Fibroblast of lung (primary cell): ENCODE measurements at regions not wholly inside any gene's neighbourhood (a gene's known extent, or its start where the extent isn't known, plus 50 kb on each side); places are given as distances from the start of the nearest gene placed in this dataset.
"Not testable (repeated sequence)": the region's sequence is repeated elsewhere in the genome, so short reads cannot be mapped to it uniquely, and the experiment has no call there.

ENCODE experiments used
- DNase-seq, 2 donors: peaks; one replicate each; pipeline versions ENCODE4 v3.0.0 to v3.0.0-alpha.2; 2010; ENCODE audit warnings: low read depth in 2 of 2
- H2AFZ ChIP-seq: 2 replicates; pipeline ENCODE4 v1.5.1; 2012; ENCODE audit warnings: low read length, control low read depth, inconsistent platforms
- H3K27ac ChIP-seq: 2 replicates; pipeline ENCODE4 v1.5.1; 2011; ENCODE audit warnings: low read length, control low read depth; ENCODE audit not compliant: insufficient read depth
- H3K27me3 ChIP-seq: 2 replicates; pipeline ENCODE4 v1.5.1; 2011; ENCODE audit warnings: mild to moderate bottlenecking, low read length; ENCODE audit not compliant: control insufficient read depth, insufficient read depth
- H3K36me3 ChIP-seq: 2 replicates; pipeline ENCODE4 v1.5.1; 2011; ENCODE audit warnings: low read length; ENCODE audit not compliant: control insufficient read depth, insufficient read depth
- H3K4me1 ChIP-seq: 2 replicates; pipeline ENCODE4 v1.5.1; 2011; ENCODE audit warnings: low read length; ENCODE audit not compliant: control insufficient read depth, insufficient read depth; ENCODE audit errors: extremely low read depth
- H3K4me2 ChIP-seq: 2 replicates; pipeline ENCODE4 v1.5.1; 2011; ENCODE audit warnings: low read length, control low read depth; ENCODE audit not compliant: insufficient read depth; ENCODE audit errors: extremely low read depth
- H3K4me3 ChIP-seq, 4 experiments: fragments of 200-600 bp in 1 of 4; sonication (generic) in 1 of 4; replicated peaks in 1 of 4; 2 replicates each; pipeline ENCODE4 v1.5.1; 2011 to 2016; ENCODE audit warnings: low read length in 4 of 4, low read depth in 3 of 4, mild to moderate bottlenecking in 3 of 4, control low read depth in 2 of 4, inconsistent platforms in 1 of 4, mixed read lengths in 1 of 4; ENCODE audit not compliant: insufficient read depth in 1 of 4; ENCODE audit errors: control extremely low read depth in 1 of 4
- H3K79me2 ChIP-seq: 2 replicates; pipeline ENCODE4 v1.5.1; 2012; ENCODE audit warnings: mild to moderate bottlenecking, low read length, inconsistent platforms; ENCODE audit not compliant: control insufficient read depth, insufficient read depth
- H3K9ac ChIP-seq: 2 replicates; pipeline ENCODE4 v1.5.1; 2011; ENCODE audit warnings: mild to moderate bottlenecking, low read length, control low read depth; ENCODE audit not compliant: insufficient read depth
- H3K9me3 ChIP-seq: 2 replicates; pipeline ENCODE4 v1.5.1; 2012; ENCODE audit warnings: low read depth, low read length; ENCODE audit not compliant: control insufficient read depth, insufficient read depth
- H4K20me1 ChIP-seq: 2 replicates; pipeline ENCODE4 v1.5.1; 2011; ENCODE audit warnings: low read length; ENCODE audit not compliant: control insufficient read depth, insufficient read depth; ENCODE audit errors: extremely low read depth
- CTCF ChIP-seq, 2 donors: IDR thresholded peaks in 1 of 2; conservative IDR thresholded peaks in 1 of 2; 1 replicate in 1 of 2; 2 replicates in 1 of 2; pipeline ENCODE4 v1.5.1; 2011 to 2012; ENCODE audit warnings: low read length in 2 of 2, control low read depth in 1 of 2, inconsistent platforms in 1 of 2, low read depth in 1 of 2, mild to moderate bottlenecking in 1 of 2
- EZH2 ChIP-seq: IDR thresholded peaks from 2 replicates; pipeline ENCODE4 v1.5.1; 2012; ENCODE audit warnings: low read length, control low read depth, mild to moderate bottlenecking; ENCODE audit errors: missing control alignments

- not testable (repeated sequence) for H3K9me3 ChIP-seq, H3K9ac ChIP-seq, H3K79me2 ChIP-seq, H3K4me3 ChIP-seq, H2AFZ ChIP-seq, H4K20me1 ChIP-seq, DNase-seq, H3K36me3 ChIP-seq, H3K27ac ChIP-seq, H3K4me2 ChIP-seq, H3K27me3 ChIP-seq, H3K4me1 ChIP-seq
Measured at GRCh38 chr12:14032191-14032590, 50.8 kb upstream of the GRIN2B start.

GRCh38 chr12:14043776-14044175, 62.4 kb upstream of the GRIN2B start:
- H3K27ac ChIP-seq: no peak overlapping the region
- no peaks in the 10 kb centered on the region for H3K9me3 ChIP-seq
- no peaks in the 10 kb centered on the region for H3K36me3 ChIP-seq
- no peak for DNase-seq
- no peaks in the 10 kb centered on the region for H4K20me1 ChIP-seq
- H3K4me1 ChIP-seq: no peaks in the 10 kb centered on the region
- TF ChIP-seq EZH2 (no peak), CTCF (conservative IDR thresholded peaks at IDR 0.05 in 1 of 2, IDR thresholded peaks at IDR 0.05 in 1 of 2; ENCODE audit: low read depth in 1 of 2, low read length in 2 of 2) (no peak)
- H2AFZ ChIP-seq: no peak overlapping the region
- no peaks in the 10 kb centered on the region for H3K27me3 ChIP-seq
- H3K79me2 ChIP-seq: no peaks in the 10 kb centered on the region
- H3K4me3 ChIP-seq: no peak overlapping the region
- H3K9ac ChIP-seq: no peak overlapping the region
- H3K4me2 ChIP-seq: no peak overlapping the region

- no peak overlapping the region for H2AFZ ChIP-seq
- no peak for DNase-seq
- no peaks in the 10 kb centered on the region for H3K36me3 ChIP-seq
- H3K27ac ChIP-seq: no peak overlapping the region
- H3K27me3 ChIP-seq: no peaks in the 10 kb centered on the region
- no peaks in the 10 kb centered on the region for H3K4me1 ChIP-seq
- H3K9me3 ChIP-seq: no peaks in the 10 kb centered on the region
- no peak overlapping the region for H3K4me3 ChIP-seq
- TF ChIP-seq EZH2 (no peak), CTCF (conservative IDR thresholded peaks at IDR 0.05 in 1 of 2, IDR thresholded peaks at IDR 0.05 in 1 of 2; ENCODE audit: low read depth in 1 of 2, low read length in 2 of 2) (no peak)
- no peaks in the 10 kb centered on the region for H3K79me2 ChIP-seq
- no peak overlapping the region for H3K9ac ChIP-seq
- H4K20me1 ChIP-seq: no peaks in the 10 kb centered on the region
- H3K4me2 ChIP-seq: no peak overlapping the region
Measured at GRCh38 chr12:14048941-14049545, 67.6 kb upstream of the GRIN2B start.
